Activated B cell treated with CpG ODN at 0.5 μM for 24 hours (primary cell): ENCODE measurements at regions not wholly inside any gene's neighbourhood (a gene's known extent, or its start where the extent isn't known, plus 50 kb on each side); places are given as distances from the start of the nearest gene placed in this dataset.

Source experiments
- ATAC-seq: fragments of 200-7000 bp; cut with Tn5 transposase; one replicate; pipeline ENCODE4 v1.10.0; 2021; ENCODE audit warnings: low read depth, mild to moderate bottlenecking, moderate library complexity
- CTCF ChIA-PET: fragments of 350-600 bp; sonication (Branson Sonifier 250); formaldehyde crosslinking; loops from one replicate; lab custom pipeline; 2021; ENCODE audit warnings: antibody characterized with exemption; lab: Charles Lee
- POLR2A ChIA-PET: fragments of 350-600 bp; sonication (Branson Sonifier 250); formaldehyde crosslinking; loops from one replicate; lab custom pipeline; 2021; ENCODE audit warnings: antibody characterized with exemption; lab: Charles Lee
- DNase-seq: peaks from one replicate; pipeline ENCODE4 v3.0.0; 2022
- H3K27ac Mint-ChIP-seq: one replicate; pipeline ENCODE4 v1.8.0; 2020; ENCODE audit warnings: mixed read lengths
- H3K27me3 Mint-ChIP-seq: one replicate; pipeline ENCODE4 v1.8.0; 2021; ENCODE audit warnings: mixed read lengths
- H3K36me3 Mint-ChIP-seq: one replicate; pipeline ENCODE4 v1.8.0; 2021; ENCODE audit warnings: low read depth, mixed read lengths
- H3K4me1 Mint-ChIP-seq: one replicate; pipeline ENCODE4 v1.8.0; 2021; ENCODE audit warnings: mixed read lengths
- H3K4me3 Mint-ChIP-seq: one replicate; pipeline ENCODE4 v1.8.0; 2020; ENCODE audit warnings: mild to moderate bottlenecking, mixed read lengths
- H3K9me3 Mint-ChIP-seq: one replicate; pipeline ENCODE4 v1.8.0; 2020; ENCODE audit warnings: mixed read lengths
- CTCF ChIP-seq: fragments of 200-600 bp; IDR thresholded peaks from one replicate; pipeline ENCODE4 v1.8.0; 2022; ENCODE audit warnings: antibody characterized with exemption, mild to moderate bottlenecking
- intact Hi-C: fragments of 100-400 bp; cut with micrococcal nuclease; formaldehyde crosslinking; loops from one replicate; pipeline ENCODE4 v1.15.1; 2024

- Mint-ChIP-seq H3K4me1 (no peaks in the 10 kb centered on the region), H3K9me3 (peaks cover 5% of the 10 kb centered on the region), H3K27ac (no peak overlapping the region), H3K27me3 (no peaks in the 10 kb centered on the region), H3K4me3 (no peak overlapping the region), H3K36me3 (no peaks in the 10 kb centered on the region)
- no peak for TF ChIP-seq CTCF
- ChIA-PET CTCF (no interaction called here), POLR2A (no interaction called here)
- ATAC-seq, result no peak
- intact Hi-C loops, result no loop called here
- DNase-seq, result no peak
Observed at GRCh38 chr18:75958683-75959082, 531.2 kb upstream of the SMIM21 start.

- DNase-seq (no peak), ATAC-seq (no peak)
- ChIA-PET CTCF (no interaction called here), POLR2A (no interaction called here)
- Mint-ChIP-seq H3K4me1 (no peaks in the 10 kb centered on the region), H3K27ac (no peak overlapping the region), H3K4me3 (no peak overlapping the region), H3K27me3 (no peaks in the 10 kb centered on the region), H3K9me3 (peaks cover 7% of the 10 kb centered on the region), H3K36me3 (no peaks in the 10 kb centered on the region)
- TF ChIP-seq CTCF, result no peak
- intact Hi-C loops, result no loop called here
Observed at GRCh38 chr18:75945265-75945933, 517.9 kb upstream of the SMIM21 start.

- DNase-seq (no peak), ATAC-seq (no peak)
- Mint-ChIP-seq H3K4me1 (no peaks in the 10 kb centered on the region), H3K27me3 (no peaks in the 10 kb centered on the region), H3K4me3 (no peak overlapping the region), H3K27ac (no peak overlapping the region), H3K9me3 (peaks cover 4% of the 10 kb centered on the region), H3K36me3 (no peaks in the 10 kb centered on the region)
- intact Hi-C loops, result no loop called here
- ChIA-PET POLR2A (no interaction called here), CTCF (no interaction called here)
- no peak for TF ChIP-seq CTCF
Observed at GRCh38 chr18:75937306-75937705, 509.8 kb upstream of the SMIM21 start.

- no peaks in the 10 kb centered on the region for H3K36me3 Mint-ChIP-seq
- H3K4me3 Mint-ChIP-seq, result no peak overlapping the region
- no peak overlapping the region for H3K27ac Mint-ChIP-seq
- POLR2A ChIA-PET, result no interaction called here
- peaks cover 4% of the 10 kb centered on the region for H3K9me3 Mint-ChIP-seq
- H3K27me3 Mint-ChIP-seq, result no peaks in the 10 kb centered on the region
- CTCF ChIA-PET, result no interaction called here
- no peak for DNase-seq
- TF ChIP-seq CTCF, result no peak
- intact Hi-C loops, result no loop called here
- no peaks in the 10 kb centered on the region for H3K4me1 Mint-ChIP-seq
- ATAC-seq, result no peak
Observed at GRCh38 chr18:75936862-75937261, 509.4 kb upstream of the SMIM21 start.

GRCh38 chr18:75931079-75931478, 503.6 kb upstream of the SMIM21 start:
- no peaks in the 10 kb centered on the region for H3K36me3 Mint-ChIP-seq
- ChIA-PET POLR2A (no interaction called here), CTCF (no interaction called here)
- H3K27ac Mint-ChIP-seq, result no peak overlapping the region
- intact Hi-C loops, result no loop called here
- no peak for TF ChIP-seq CTCF
- ATAC-seq, result no peak
- H3K27me3 Mint-ChIP-seq, result no peaks in the 10 kb centered on the region
- no peaks in the 10 kb centered on the region for H3K4me1 Mint-ChIP-seq
- DNase-seq, result no peak
- H3K4me3 Mint-ChIP-seq, result no peak overlapping the region
- peaks cover 4% of the 10 kb centered on the region for H3K9me3 Mint-ChIP-seq
